SK-N-MC (cell line): ENCODE measurements at regions not wholly inside any gene's neighbourhood (a gene's known extent, or its start where the extent isn't known, plus 50 kb on each side); places are given as distances from the start of the nearest gene placed in this dataset.
"Not testable (repeated sequence)": the region's sequence is repeated elsewhere in the genome, so short reads cannot be mapped to it uniquely, and the experiment has no call there.

Experiments used
- DNase-seq: peaks from one replicate; pipeline ENCODE4 v3.0.0-alpha.2; 2011; ENCODE audit warnings: low read depth, low spot score
- H3K27ac ChIP-seq: fragments of 200-600 bp; sonication (generic); 2 replicates; pipeline ENCODE4 v1.5.1; 2016; ENCODE audit warnings: mixed run types
- H3K36me3 ChIP-seq: fragments of 200-600 bp; sonication (generic); 2 replicates; pipeline ENCODE4 v1.6.1; 2017; ENCODE audit warnings: antibody characterized with exemption, low read length, mixed read lengths; ENCODE audit not compliant: insufficient read depth
- H3K4me3 ChIP-seq: fragments of 200-600 bp; sonication (generic); 2 replicates; pipeline ENCODE4 v1.5.1; 2016
- H3K9ac ChIP-seq: fragments of 200-600 bp; sonication (generic); 2 replicates; pipeline ENCODE4 v1.8.0; 2017; ENCODE audit warnings: mixed run types, mixed read lengths; ENCODE audit not compliant: insufficient read length
- H3K9me3 ChIP-seq: fragments of 200-600 bp; sonication (generic); 2 replicates; pipeline ENCODE4 v1.6.1; 2017; ENCODE audit warnings: low read depth, mild to moderate bottlenecking, antibody characterized with exemption, low read length, moderate library complexity, mixed read lengths
- EZH2 ChIP-seq: fragments of 200-600 bp; sonication (generic); IDR thresholded peaks from one replicate; pipeline ENCODE4 v1.6.1; 2017; ENCODE audit warnings: antibody characterized with exemption
- FOXP2 ChIP-seq: optimal IDR thresholded peaks from 2 replicates; pipeline ENCODE3; 2011; ENCODE audit warnings: mild to moderate bottlenecking, moderate library complexity; ENCODE audit not compliant: insufficient read depth; ENCODE audit errors: extremely low read length, control extremely low read depth
- POLR2AphosphoS5 ChIP-seq: IDR thresholded peaks from 2 replicates; pipeline ENCODE4 v1.6.1; 2012; ENCODE audit warnings: mild to moderate bottlenecking, low read depth, low read length, borderline replicate concordance

DNA sequence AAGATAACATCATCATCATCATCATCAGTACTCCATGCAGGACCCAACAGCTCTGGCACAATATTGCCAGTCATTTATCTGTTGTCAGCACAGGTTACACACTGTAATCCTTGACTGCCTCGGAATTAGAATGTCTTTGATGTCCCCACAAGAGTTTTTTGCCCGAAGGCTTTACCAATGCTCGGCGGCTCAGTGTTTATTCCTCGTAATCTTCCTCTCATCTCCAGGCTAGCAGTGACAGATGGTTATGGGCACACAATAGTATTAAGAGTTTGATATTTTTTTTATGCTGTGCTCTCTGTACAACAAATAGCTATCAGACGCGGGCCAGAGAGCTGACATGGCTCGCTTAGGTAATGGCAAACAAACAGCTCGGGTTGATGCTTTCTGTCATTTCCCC is 515.2 kb downstream of the ZEB2 start:
- DNase-seq: no peak
- Histone ChIP-seq H3K36me3 (no peaks in the 10 kb centered on the region), H3K9me3 (no peaks in the 10 kb centered on the region), H3K27ac (no peak overlapping the region), H3K4me3 (no peak overlapping the region), H3K9ac (no peak overlapping the region)
- TF ChIP-seq EZH2 (no peak), FOXP2 (no peak), POLR2AphosphoS5 (no peak)

DNA sequence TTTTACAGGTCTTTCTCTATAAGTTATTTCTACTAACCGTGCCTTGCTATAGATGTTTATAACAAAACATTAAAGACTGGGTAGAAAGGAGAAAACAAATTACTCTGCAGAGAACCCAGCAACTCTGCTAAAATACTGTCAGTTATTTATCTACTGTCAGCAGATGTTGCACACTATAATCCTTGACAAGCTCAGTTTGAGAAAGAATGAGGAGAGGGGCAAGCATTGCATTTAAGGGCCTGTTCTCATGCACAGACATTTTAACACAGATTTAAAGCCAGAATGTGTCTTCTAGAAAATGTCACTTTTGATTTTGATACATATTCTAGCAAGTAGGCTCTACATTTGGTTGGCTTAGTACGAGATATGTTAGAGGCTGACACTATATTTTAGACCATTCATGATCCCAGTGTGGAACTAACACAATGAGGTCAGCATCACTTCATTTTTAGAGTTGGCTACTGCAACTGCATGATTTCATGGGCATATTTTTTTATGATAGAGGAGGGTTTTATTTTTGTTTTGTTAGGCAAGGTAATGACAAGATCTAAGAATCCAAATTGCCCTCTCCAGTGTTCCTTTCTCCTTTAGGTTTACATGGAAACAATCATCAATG is 516.4 kb downstream of the ZEB2 start:
- no peak for TF ChIP-seq FOXP2
- no peak overlapping the region for H3K27ac ChIP-seq
- no peak for DNase-seq
- no peaks in the 10 kb centered on the region for H3K36me3 ChIP-seq
- H3K9me3 ChIP-seq: no peaks in the 10 kb centered on the region
- no peak overlapping the region for H3K9ac ChIP-seq
- no peak overlapping the region for H3K4me3 ChIP-seq

DNA sequence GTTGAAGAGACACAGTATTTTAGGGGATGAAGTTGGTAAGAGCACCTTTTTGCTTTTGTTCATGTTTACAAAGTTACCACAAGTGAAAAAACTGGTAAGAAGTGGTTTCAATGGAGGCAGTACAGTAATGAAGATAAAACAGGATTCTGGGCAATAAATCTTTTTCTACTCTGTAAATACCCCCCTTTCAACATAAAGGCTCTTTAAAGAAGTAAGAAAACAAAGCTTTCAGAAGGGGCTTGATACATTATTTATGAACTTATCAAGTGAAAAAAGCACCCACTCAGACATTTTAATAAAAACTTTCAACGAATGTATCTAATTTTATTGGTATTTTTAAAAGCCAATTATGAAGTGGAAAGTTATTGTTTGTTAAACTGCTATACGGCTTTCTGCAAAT is 522.9 kb downstream of the ZEB2 start:
- DNase-seq: no peak
- Histone ChIP-seq H3K9me3 (no peaks in the 10 kb centered on the region), H3K9ac (no peak overlapping the region), H3K27ac (no peak overlapping the region), H3K4me3 (no peak overlapping the region), H3K36me3 (no peaks in the 10 kb centered on the region)
- TF ChIP-seq EZH2: no peak
- TF ChIP-seq FOXP2: no peak
- TF ChIP-seq POLR2AphosphoS5: no peak

DNA sequence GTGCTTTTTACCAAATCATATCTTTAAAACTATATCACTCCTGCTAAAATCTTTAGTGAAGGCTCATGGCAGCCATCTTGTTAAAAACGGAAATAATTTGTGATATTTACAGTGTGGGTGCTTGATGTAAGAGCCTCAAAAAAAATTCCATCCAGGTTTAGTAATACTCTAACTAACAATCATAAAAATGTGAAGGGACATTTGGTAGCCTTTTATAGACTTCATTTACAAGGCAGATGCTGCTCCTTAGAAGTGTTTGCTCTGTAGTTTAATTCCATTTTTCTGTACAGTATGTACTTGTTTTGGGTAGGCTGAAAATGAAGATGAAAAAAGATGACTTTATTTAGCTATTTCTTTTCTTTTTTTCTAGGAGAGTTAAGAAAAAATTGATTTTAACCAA is 525.0 kb downstream of the ZEB2 start:
- Histone ChIP-seq H3K9me3 (no peaks in the 10 kb centered on the region), H3K4me3 (no peak overlapping the region), H3K9ac (no peak overlapping the region), H3K27ac (no peak overlapping the region), H3K36me3 (no peaks in the 10 kb centered on the region)
- no peak for DNase-seq
- TF ChIP-seq FOXP2 (no peak), POLR2AphosphoS5 (no peak), EZH2 (no peak)

DNA sequence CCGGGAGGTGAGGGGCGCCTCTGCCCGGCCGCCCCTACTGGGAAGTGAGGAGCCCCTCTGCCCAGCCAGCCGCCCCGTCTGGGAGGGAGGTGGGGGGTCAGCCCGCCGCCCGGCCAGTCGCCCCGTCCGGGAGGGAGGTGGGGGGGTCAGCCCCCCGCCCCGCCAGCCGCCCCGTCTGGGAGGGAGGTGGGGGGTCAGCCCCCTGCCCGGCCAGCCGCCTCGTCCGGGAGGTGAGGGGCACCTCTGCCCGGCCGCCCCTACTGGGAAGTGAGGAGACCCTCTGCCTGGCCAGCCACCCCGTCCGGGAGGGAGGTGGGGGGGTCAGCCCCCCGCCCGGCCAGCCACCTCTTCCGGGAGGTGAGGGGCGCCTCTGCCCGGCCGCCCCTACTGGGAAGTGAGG is 528.3 kb downstream of the ZEB2 start:
- not testable (repeated sequence) for H3K4me3 ChIP-seq, H3K27ac ChIP-seq, H3K36me3 ChIP-seq, DNase-seq, H3K9ac ChIP-seq, H3K9me3 ChIP-seq

DNA sequence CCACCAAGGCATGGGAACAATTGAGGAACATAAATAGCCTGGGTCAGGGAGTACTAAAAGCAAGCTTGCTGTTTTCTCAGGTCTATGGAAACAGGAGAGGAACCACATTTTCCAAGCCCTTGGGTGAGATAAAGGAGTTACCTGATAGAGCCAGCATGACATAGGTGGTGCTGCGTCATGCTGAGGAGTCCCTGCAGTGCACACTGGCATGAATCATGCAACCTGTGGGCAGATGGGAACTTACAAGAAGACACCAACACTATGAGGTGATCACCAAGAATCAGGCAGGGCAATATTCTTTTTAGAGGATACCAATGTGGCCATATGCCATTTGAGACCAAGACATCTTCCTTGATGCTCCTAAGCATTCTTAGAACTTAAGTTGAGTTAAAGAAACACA is 531.8 kb downstream of the ZEB2 start:
- no peak overlapping the region for H3K4me3 ChIP-seq
- DNase-seq: no peak
- H3K9ac ChIP-seq: no peak overlapping the region
- no peaks in the 10 kb centered on the region for H3K9me3 ChIP-seq
- no peak overlapping the region for H3K27ac ChIP-seq
- TF ChIP-seq POLR2AphosphoS5 (no peak), EZH2 (no peak), FOXP2 (no peak)
- H3K36me3 ChIP-seq: no peaks in the 10 kb centered on the region

DNA sequence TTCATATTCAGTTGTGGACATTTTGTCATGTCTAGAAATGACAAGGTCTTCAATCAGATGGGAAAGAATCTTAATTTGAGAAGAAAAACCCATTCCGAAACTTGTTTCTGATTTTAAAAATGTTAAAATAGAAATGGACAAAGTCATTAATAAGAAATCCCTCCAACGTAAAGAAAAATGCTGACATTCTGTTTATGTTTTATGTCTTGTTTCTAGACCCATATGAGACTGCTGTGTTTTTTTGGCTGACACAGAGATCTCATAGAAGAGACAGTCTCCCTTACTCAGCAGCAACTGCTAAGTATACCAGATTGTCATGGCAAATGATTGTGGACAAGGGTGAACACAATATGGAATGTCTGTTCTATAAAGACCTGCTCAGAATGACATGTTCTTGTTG is 538.5 kb downstream of the ZEB2 start:
- TF ChIP-seq FOXP2 (no peak), EZH2 (no peak), POLR2AphosphoS5 (no peak)
- H3K27ac ChIP-seq: no peak overlapping the region
- no peak for DNase-seq
- no peaks in the 10 kb centered on the region for H3K36me3 ChIP-seq
- H3K9me3 ChIP-seq: no peaks in the 10 kb centered on the region
- H3K9ac ChIP-seq: no peak overlapping the region
- H3K4me3 ChIP-seq: no peak overlapping the region

DNA sequence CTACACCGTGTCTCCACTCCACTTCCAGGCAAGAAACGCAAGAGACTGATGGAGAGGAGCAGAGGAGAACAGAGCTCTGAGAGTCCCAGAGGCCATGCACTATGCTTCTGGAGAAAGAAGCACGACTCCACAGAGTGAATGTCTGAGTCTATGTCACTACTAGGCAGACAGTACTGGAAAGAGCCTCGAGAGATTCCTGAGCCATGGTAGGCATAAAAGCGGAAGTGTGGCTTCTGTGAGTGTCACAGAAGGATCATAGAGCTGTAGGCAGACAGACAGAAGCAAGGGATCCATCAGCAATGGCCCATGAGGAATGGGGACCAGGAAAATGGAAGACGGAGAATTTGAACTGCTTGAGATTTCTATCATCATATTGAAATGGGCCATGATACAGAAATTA is 542.6 kb downstream of the ZEB2 start:
- no peak for DNase-seq
- Histone ChIP-seq H3K9ac (no peak overlapping the region), H3K36me3 (no peaks in the 10 kb centered on the region), H3K9me3 (no peaks in the 10 kb centered on the region), H3K27ac (no peak overlapping the region), H3K4me3 (no peak overlapping the region)
- TF ChIP-seq FOXP2 (no peak), EZH2 (no peak), POLR2AphosphoS5 (no peak)

DNA sequence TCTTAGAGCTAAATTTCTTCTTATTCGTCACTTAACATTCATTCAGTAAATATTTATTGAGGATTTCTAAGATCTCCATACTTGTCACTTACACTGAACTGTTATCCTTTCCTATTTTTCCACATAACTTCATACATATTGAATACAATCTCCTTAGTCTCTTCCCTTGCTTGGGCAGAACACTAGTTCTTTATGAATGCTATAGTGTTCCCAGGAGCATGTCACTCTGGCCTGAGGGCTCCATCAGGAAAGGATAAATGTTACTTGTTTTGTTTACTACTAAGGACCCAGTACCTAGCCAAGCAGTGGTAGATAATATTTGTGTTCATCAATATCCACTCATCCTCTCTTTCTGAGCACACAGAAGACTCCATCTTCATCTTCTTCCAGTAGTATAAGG is 544.7 kb downstream of the ZEB2 start:
- H3K27ac ChIP-seq: no peak overlapping the region
- H3K9me3 ChIP-seq: no peaks in the 10 kb centered on the region
- H3K9ac ChIP-seq: no peak overlapping the region
- no peak for DNase-seq
- TF ChIP-seq EZH2 (no peak), FOXP2 (no peak), POLR2AphosphoS5 (no peak)
- no peaks in the 10 kb centered on the region for H3K36me3 ChIP-seq
- H3K4me3 ChIP-seq: no peak overlapping the region

DNA sequence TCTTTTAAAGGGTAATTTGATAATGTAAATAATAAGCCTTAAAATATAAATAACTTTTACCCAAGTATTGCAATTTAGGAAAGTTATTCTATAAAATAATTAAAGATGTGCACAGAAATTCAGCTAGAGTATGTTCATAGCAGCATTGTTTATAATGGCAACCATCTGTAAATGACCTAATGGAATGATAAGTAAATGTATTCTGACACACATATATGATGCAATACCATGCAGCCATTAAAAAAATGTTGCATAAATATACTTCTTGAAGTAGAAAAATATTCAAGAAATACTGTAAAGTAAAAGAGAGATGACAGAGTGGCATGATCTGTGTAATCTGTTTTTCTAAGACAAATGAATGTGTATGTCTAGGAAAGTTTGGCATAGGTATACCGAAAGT is 545.7 kb downstream of the ZEB2 start:
- no peak for TF ChIP-seq POLR2AphosphoS5
- no peak for TF ChIP-seq EZH2
- no peak for TF ChIP-seq FOXP2
- no peak overlapping the region for H3K27ac ChIP-seq

More for the DNA sequence above, 545.7 kb downstream of the ZEB2 start:
- no peak overlapping the region for H3K4me3 ChIP-seq
- no peaks in the 10 kb centered on the region for H3K36me3 ChIP-seq
- H3K9me3 ChIP-seq: no peaks in the 10 kb centered on the region
- DNase-seq: no peak
- H3K9ac ChIP-seq: no peak overlapping the region
